ELR (cell line): ENCODE measurements at regions not wholly inside any gene's neighbourhood (a gene's known extent, or its start where the extent isn't known, plus 50 kb on each side); places are given as distances from the start of the nearest gene placed in this dataset.

Source experiments
- DNase-seq: peaks from one replicate; pipeline ENCODE4 v3.0.0-alpha.2; 2015; ENCODE audit warnings: low read depth

GRCh38 chr6:15063253-15063853 is 182.5 kb upstream of the JARID2 start:
- DNase-seq, result no peak

- DNase-seq, result no peak
Observed at GRCh38 chr6:15065261-15065989, 180.4 kb upstream of the JARID2 start.

GRCh38 chr6:15066089-15066758 is 179.6 kb upstream of the JARID2 start:
- no peak for DNase-seq

- DNase-seq, result peak; percentile 13
Observed at GRCh38 chr6:15073344-15073789, 172.5 kb upstream of the JARID2 start.

- no peak for DNase-seq
Observed at GRCh38 chr6:15073883-15074465, 171.9 kb upstream of the JARID2 start.

GRCh38 chr6:15074806-15075205 is 171.1 kb upstream of the JARID2 start:
- no peak for DNase-seq

- no peak for DNase-seq
Observed at GRCh38 chr6:15076565-15076964, 169.3 kb upstream of the JARID2 start.

GRCh38 chr6:15077006-15077405 is 168.9 kb upstream of the JARID2 start:
- DNase-seq, result no peak

GRCh38 chr6:15077961-15078360 is 167.9 kb upstream of the JARID2 start:
- no peak for DNase-seq

- DNase-seq, result no peak
Observed at GRCh38 chr6:15079288-15079817, 166.5 kb upstream of the JARID2 start.

- DNase-seq, result no peak
Observed at GRCh38 chr6:15080895-15081294, 165.0 kb upstream of the JARID2 start.

GRCh38 chr6:15081447-15081846 is 164.4 kb upstream of the JARID2 start:
- no peak for DNase-seq

- DNase-seq, result no peak
Observed at GRCh38 chr6:15082708-15083107, 163.2 kb upstream of the JARID2 start.

GRCh38 chr6:15086348-15087158 is 159.3 kb upstream of the JARID2 start:
- DNase-seq, result no peak

GRCh38 chr6:15087186-15087589 is 158.7 kb upstream of the JARID2 start:
- no peak for DNase-seq

GRCh38 chr6:15088904-15089568 is 156.8 kb upstream of the JARID2 start:
- DNase-seq, result no peak

- DNase-seq, result no peak
Observed at GRCh38 chr6:15089569-15090144, 156.2 kb upstream of the JARID2 start.

- DNase-seq, result no peak
Observed at GRCh38 chr6:15090145-15090579, 155.7 kb upstream of the JARID2 start.

GRCh38 chr6:15090745-15091384 is 155.0 kb upstream of the JARID2 start:
- no peak for DNase-seq
